NB4 (cell line): ENCODE measurements at regions not wholly inside any gene's neighbourhood (a gene's known extent, or its start where the extent isn't known, plus 50 kb on each side); places are given as distances from the start of the nearest gene placed in this dataset.

ENCODE experiments used
- CTCF ChIP-seq: IDR thresholded peaks from one replicate; pipeline ENCODE4 v1.5.1; 2012; ENCODE audit warnings: low read depth, low read length
- MYC ChIP-seq: IDR thresholded peaks from 2 replicates; pipeline ENCODE4 v1.6.1; 2011; ENCODE audit warnings: low read depth, low read length
- POLR2A ChIP-seq: IDR thresholded peaks from 2 replicates; pipeline ENCODE4 v1.6.1; 2011; ENCODE audit warnings: mild to moderate bottlenecking; ENCODE audit not compliant: insufficient read length; ENCODE audit errors: extremely low read depth

DNA sequence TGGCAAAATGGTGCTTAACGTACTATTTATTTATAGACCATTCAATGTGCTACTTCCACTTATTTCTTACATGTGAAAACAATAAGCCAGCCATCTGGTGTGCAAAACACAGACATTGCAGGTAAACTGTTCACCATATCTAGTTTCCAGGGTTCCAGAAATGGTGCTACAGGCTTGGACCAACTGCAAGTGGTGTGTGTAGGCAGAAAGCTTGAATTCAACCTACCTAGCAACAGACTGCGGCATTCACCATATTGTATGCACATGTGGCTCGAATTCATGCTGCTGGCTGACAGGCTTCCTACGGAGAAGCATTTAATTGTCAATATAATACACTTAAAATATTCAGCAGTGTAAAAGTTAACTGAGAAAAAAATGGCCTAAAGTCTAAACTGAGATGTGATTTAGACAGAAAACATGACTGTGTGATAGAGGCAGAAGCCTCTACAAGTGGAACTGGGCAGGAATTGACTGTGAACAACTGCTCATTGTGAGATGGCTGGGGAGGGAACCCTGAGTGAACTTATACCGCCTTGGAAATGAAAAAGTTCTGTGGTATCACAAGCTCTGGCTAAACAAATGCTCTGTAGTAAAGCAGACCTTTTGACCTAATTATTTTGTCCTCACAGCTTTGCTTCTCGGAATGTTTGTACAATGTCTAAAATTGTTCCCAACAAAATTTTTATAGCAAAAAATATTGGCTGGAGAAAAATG is 434.7 kb downstream of the GRIA2 start:
- TF ChIP-seq CTCF (no peak), POLR2A (no peak), MYC (no peak)
